GM21423 (cell line): ENCODE measurements at regions not wholly inside any gene's neighbourhood (a gene's known extent, or its start where the extent isn't known, plus 50 kb on each side); places are given as distances from the start of the nearest gene placed in this dataset.
"Not testable (repeated sequence)": the region's sequence is repeated elsewhere in the genome, so short reads cannot be mapped to it uniquely, and the experiment has no call there.

Experiments used
- ATAC-seq: cut with Tn5 transposase; IDR thresholded peaks from one replicate; pipeline ENCODE4 v1.9.1; 2021; ENCODE audit warnings: mild to moderate bottlenecking, moderate library complexity; ENCODE audit not compliant: unreplicated experiment

- no peak for ATAC-seq
These were observed 1015.6 kb downstream of the KCNMA1 start for GRCh38 chr10:76621886-76622620.

GRCh38 chr10:76618641-76619040, 1019.0 kb downstream of the KCNMA1 start:
- no peak for ATAC-seq

GRCh38 chr10:76618171-76618570, 1019.4 kb downstream of the KCNMA1 start:
- ATAC-seq = no peak

GRCh38 chr10:76616666-76617065, 1020.9 kb downstream of the KCNMA1 start:
- ATAC-seq = not testable (repeated sequence)

GRCh38 chr10:76615049-76615448, 1022.6 kb downstream of the KCNMA1 start:
- no peak for ATAC-seq
